GM21515 (cell line): ENCODE measurements at regions not wholly inside any gene's neighbourhood (a gene's known extent, or its start where the extent isn't known, plus 50 kb on each side); places are given as distances from the start of the nearest gene placed in this dataset.

Source experiments
- ATAC-seq: cut with Tn5 transposase; IDR thresholded peaks from one replicate; pipeline ENCODE4 v1.9.1; 2021; ENCODE audit not compliant: unreplicated experiment

DNA sequence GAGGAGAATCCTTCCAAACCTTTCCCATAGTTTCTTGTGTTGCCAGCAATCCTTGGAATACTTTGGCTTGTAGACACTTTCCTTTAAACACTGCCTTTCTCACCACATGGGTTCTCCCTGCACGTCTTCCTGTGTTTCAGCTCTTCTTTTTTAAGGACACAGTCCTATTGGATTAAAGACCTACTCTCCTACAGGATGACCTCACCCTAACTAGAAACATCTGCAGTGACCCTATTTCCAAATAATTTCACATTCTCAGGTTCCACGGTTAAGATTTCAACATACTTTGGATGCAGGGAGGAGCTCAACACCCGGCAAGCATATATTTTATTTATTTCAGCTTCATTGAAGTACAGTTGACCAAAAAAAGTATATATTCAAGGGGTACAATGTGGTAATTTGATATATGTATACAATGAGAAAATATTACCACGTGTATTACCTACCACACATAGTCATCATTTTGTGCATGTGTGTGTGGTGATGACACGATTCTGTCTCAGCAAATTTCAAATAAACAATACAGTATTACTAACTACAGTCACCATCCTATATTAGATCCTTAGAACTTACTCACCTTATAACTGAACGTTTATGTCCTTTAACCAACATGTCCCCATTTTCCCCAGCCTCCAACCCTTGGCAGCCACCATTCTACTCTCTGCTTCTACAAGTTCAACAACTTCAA is 745.0 kb downstream of the CBLN2 start:
- no peak for ATAC-seq

DNA sequence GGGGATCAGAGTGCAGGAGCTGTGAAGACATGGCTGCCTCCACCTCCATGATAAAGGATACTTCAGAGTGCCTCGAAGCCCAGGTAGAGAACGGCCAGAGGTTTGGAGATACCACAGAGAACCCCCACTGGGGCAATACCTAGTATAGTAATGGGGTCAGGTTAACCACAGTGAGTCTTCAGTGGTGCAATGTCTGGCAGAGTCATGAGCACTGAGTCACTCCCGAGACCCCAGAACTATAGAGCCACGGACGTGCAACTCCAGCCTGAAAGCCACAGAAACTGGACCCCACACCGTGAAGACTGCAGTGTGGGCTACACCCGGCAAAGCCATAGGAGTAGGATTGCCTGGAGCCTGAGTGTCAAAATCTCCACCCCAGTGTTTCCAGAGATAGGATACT is 746.6 kb downstream of the CBLN2 start:
- no peak for ATAC-seq

DNA sequence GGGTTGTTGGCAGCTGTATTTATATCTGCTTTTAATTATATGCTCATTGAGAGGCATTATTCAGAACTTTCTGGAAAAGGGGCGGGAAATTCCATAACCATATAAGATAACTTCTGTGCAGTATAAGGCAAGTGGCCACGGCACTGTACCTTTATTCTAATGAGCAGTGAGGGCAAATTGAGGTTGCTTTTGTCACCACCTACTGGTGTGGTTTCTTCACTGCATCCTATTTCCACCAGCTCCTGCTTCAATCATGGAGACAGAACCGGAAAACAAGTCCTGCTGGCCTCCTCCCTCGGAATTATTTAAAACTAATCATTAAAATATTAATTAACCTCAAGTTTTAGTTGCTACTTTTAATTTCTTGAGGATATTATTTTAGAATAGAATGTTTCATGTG is 759.4 kb downstream of the CBLN2 start:
- ATAC-seq: no peak

DNA sequence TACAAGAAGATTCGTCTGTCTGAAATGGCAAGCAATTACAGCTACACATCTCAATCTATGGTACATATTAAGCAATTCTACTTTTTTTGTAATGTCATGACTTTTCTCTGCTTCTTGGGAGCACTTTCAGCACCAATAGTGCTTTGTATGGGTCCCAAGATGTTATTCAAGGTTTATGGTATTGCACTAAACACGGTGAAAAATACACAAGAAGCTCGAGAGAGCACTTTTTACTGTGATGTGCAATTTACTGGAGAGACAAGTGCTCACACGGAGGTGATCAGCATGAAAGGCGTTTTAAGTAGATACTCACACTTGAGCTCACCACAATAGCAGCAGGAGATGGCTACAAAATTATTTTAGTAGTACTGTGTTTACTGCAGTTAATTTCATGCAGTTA is 783.6 kb downstream of the CBLN2 start:
- no peak for ATAC-seq

DNA sequence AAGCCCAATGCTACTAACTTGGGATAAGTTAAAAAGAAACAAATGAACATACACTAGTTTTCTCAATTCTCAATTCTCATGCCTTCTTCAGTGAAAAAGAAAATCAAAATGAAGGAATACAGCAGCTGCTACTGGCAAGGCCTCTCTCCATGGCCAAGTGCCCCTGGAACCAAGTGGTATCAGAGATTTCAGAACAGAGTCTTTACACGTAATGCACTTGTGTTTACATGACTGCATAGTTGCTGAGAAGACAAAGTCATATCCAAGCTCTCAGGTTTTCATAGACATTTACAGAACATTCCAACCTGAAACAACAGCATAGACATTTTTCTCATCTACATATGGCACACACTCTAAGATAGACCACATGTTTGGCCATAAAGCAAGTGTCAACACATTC is 789.9 kb downstream of the CBLN2 start:
- no peak for ATAC-seq

DNA sequence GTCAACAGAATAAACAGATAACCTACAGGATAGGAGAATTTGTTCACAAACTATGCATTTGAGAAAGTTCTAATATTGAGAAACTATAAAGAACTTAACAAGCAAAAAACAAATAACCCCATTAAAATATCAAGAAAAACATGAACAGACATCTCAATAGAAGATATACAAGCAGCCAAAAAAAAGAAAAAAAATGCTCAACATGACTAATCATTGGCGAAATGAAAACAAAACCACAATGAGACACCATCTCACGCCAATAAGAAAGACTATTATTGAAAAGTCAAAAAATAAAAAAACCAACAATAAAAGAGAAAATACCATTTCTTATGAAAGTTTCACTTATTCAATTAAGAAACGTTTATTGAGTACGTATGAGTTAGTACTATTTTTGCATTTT is 800.5 kb downstream of the CBLN2 start:
- ATAC-seq: no peak

DNA sequence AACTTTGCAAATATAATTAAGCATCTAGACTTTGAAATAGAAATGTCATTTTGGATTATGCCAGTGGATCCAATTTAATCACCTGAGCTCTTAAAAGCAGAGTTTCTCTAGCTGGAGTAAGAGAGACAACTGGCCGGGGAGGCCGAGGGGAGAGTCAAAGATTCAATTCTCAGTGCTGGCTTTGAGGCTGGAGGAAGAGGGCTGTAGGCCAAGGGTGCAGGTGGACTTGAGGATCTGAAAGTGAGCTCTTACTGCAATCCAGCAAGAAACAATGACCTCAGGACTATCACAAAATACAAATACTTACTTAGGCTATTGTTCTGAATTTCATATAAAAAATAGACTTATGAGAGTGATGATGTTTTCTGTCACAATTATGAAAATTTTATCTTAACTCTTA is 814.5 kb downstream of the CBLN2 start:
- ATAC-seq: no peak

DNA sequence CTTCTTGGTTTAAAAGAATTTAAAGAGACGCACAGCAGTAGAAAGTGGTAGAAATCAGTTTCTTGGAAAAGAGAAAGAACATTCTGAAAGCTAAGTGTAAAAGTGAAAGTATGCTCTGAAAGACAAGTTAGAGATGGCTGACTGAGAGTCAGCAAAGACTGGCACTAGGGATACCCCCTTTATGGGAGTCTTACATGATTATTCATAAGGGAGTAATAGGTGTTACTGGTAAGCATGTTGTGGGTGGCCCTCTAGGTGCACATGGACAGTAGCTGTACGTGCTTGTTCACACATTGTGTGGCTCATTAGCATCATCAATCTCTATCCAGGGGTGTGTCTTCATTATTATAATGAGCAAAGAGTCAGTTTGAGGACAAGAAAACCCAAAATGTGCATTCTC is 816.2 kb downstream of the CBLN2 start:
- no peak for ATAC-seq

DNA sequence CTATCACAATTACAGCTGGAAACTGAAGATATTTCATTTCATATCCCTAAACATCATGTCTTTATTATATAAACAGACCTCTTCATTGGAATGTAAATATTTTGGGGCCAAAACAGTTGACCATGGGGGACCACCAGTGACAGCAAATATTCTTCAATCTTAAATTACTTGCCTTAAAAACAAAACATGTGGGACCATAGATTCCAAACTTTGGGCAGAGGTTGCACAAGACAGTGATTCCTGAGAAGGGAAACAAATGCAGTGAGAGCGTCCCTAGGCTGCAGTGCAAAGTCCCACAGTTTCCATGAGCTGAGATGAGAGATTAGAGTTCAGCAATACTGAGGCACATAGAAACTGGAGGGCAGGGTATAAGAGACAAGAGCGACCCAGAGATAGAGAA is 818.9 kb downstream of the CBLN2 start:
- ATAC-seq: no peak

DNA sequence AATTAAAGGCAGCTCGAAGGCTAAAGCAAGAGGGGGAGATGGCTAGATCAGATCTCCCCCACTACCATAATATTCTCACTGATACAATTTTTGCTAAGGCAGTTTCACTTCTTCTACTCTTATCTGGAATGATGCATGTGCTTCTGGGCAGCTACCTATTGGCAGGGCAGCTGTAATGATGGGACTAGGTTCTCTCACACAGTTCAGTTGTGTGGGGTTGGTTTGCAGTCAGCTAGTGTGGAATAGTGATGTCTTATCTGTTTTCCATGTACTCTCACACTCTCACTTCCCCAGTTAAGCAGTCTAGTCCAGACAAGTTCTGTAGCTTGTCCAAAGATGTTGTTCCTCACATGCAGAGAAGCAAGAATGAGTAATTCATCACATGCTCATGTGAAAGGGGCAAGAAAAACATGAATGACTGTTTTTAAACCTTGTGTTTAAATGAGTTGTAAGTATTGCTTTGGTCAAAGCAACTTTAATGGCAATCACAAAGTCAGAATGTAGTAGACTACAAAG is 836.1 kb downstream of the CBLN2 start:
- no peak for ATAC-seq

DNA sequence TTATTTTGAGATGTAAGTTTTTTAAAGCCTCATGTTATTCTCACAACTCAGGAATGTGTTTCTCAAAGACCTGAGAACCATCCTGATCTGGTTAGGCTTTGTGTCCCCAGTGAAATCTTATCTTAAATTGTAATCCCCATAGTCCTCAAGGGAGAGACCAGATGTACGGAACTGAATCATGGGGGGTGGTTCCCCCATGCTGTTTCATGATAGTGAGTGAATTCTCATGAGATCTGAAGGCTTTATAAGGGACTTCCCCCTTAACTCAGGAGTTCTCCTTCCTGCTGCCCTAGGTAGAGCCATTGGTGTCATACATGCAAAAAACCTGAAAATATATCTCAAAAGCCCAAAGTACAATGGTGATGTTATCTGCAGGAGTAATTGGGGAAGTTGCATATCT is 836.7 kb downstream of the CBLN2 start:
- ATAC-seq: peak; percentile 60

DNA sequence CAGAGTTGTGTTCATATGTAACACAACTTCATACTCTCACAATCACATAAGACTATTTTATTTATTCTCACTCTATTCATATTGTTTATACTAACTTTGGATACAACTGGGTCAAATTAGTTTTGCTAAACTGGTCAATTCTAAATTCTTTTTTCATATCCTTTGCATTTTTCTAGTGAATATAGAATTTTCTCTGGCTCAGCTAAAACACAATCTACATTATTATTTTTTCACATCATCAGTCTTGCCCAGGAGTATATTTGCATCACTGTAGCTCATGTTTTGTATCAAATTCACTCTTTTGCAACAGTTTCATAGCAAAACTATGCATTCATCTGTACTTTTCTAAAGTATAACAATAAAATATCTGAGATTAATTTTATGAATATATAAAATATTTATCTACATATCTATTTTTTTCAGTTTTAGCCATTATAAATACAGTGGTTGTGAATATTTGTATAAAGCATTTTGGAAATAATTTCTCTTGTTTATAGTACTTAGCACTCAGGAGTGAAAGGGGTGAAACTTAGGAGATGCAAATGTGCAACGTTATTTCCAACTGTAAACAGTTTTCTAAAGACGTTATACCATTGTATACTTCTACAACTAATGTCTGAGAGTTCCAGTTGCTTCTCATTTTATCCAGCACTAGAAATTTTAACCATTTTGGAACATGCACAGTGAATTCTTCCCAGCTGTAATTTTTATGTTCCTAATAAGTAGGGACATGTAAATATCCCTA is 854.6 kb downstream of the CBLN2 start:
- no peak for ATAC-seq

DNA sequence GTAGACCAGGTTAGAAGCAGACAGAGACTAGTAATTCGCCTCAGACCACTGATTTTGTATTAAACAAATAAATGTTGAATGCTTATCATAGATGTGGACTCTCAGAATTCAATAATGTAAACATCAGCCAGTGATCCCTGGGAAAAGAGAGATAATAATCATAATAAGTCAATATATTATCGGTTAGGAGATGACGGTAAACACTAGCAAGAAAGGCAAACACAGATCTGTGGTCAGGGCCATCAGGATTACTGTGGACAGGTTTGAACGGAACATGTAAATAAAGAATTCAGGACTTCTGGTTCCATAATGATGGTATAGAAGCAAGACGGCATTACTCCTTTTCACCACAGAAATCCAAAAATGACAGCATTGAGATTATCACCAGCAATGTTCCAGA is 861.6 kb downstream of the CBLN2 start:
- no peak for ATAC-seq

DNA sequence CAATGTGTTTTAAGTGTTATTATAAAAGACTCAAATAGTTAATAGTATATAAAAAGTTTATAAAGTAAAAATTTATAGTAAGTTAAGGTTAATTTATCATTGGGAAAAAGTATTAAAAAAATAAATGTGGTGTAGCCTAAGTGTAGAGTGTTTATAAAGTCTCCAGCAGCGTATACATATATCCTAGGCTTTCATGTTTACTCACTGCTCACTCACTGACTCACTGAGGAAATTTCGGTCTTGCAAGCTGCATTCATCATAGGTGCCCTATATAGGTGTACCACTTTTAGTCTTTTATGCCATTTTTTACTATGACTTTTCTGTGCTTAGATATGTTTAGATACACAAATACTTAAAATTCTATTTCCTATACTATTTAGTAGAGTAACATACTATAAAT is 866.0 kb downstream of the CBLN2 start:
- no peak for ATAC-seq

DNA sequence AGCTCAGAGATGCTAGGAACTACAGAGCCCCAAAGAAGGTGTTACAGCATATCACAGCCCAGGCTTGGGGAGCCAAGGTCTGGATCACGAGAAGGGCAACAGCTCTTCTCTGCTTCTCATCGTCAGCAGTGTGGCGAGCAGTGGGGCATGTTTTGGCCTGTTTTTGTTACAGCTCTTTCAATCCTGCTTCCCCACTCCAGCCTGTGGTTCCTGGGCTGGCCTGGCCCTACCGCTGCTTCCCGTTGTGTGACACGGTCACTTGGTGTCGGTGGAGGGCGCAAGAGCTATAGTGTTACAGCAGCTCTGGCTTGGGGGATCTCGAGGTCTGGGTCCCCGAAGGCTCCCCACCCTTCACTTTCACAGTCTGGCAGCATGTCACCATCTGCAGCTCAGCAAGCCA is 870.2 kb downstream of the CBLN2 start:
- ATAC-seq: no peak

DNA sequence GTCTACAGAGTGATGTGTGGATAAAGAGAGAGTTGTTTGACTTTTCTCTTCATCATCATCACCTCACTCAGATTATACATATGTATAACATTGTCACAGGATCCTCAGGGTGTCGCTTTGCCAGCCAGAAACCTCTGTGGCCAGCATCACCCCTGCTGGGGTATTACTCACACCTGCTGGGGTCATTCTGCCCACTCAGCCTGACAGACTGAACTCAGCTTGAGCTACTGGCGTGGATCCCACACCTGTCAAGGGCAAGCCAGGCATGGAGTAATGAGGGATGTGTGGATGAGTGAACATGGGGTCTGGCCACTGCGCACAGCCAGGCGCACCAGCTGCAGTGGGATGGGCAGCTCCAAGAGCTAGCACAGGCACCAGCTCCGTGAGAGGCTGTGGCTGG is 870.6 kb downstream of the CBLN2 start:
- ATAC-seq: no peak

DNA sequence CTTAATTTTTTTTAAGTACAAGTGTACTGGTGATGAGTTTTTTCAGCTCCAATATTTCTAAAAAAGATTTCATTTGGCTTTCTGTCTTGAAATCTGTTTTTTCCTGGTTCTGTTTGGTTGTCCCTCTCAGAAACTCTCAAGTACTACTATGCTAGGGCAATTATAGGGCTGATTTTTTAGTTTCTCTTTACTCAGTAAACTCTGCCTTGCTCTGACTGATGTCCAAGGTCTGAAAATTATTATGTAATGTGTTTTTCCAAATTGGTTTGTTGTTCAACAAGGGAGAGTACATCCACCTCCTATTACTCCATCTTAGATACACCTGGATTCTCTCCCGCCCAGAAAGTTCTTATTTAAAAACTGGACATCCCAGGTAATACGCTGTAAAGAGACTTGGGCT is 877.7 kb downstream of the CBLN2 start:
- no peak for ATAC-seq

DNA sequence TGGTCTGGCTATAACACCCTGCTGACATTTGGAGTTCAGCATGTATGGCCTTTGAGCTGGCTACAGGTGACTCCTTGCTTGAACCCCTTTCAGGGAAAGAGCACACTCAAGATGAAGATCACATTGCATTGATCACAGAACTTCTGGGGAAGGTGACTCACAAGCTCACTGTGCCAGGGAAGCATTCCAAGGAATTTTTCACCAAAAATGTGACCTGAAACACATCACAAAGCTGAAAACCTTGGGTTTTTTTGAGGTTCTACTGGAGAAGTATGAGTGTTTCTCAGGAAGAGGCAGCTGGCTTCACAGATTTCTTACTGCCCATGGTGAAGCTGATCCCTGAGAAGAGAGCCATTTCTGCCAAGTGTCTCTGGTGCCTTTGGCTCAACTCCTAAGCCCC is 879.0 kb downstream of the CBLN2 start:
- no peak for ATAC-seq

DNA sequence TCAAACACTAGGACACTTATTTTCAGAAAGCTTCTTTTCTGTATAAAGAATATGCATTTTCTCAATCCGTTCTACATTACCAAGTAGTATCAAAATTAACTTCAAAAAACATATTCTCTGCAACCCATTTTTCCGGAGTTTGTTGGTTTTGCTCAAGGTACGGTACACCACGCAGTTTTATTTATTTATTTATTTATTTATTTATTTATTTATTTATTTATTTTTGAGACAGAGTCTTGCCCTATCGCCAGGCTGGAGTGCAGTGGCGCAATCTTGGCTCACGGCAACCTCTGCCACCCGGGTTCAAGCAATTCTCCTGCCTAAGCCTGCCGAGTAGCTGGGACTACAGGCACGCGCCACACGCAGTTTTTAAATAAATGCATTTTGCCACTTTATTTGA is 900.3 kb downstream of the CBLN2 start:
- ATAC-seq: no peak

DNA sequence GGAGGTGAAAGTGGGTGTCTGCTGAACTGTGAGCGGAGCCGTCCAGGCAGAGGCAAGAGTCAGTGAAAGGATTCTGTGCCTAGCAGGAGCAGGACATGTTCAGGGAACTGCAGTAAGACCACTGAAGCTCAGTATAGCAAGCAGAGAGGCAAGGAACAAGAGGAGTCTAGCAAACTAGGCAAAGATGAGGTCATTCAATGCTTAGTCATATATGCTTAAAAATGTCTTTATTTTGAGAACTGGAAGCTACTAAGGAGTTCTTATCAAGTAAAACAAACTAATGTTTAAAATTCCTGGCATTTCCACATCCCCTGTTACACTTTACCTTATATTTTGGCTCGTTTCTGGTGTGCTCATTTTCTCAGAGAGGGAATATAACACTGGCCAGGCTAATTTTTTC is 913.4 kb downstream of the CBLN2 start:
- no peak for ATAC-seq

DNA sequence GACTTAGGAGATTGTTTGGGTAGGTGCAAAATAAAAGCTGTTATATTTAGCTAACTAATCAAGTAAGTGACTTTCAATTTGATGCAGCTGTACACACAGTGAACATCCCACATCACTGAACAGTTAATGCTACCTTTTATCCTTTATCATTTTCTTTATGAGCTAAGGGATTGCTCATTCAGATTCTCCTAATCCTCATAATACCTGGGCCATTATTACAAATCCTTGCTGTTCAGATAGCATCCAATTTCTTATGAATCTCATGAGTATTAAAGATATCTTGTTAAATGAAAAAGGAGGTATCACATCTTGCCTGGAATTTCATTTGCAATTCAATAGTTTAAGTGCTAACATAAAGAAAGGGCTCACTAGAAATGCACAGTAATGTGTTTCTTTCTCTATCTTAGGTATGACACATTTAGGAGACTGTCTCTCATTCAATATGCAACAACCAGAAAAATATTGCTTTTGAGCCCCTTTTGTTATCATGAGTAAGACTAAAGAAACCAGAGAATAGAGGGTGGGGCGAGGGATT is 918.5 kb downstream of the CBLN2 start:
- no peak for ATAC-seq

DNA sequence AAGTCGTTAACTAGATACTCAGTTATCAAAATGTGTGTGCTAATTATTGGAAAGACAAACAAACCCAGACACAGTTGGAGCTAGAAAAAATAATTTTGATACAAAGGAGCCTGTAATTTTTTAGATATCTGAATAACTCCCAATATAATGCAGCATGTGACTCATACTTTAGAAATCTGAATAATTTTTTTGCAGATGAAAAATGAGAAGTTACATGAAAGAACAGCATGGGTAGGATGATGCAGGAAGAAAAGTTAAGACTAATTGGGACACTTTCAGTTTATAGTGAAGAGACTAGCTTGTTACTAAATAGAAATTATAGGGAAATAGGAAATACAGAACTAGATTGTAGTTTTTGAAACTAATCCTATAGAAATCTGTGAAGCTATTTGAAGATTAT is 945.8 kb downstream of the CBLN2 start:
- no peak for ATAC-seq
